CD4-positive, alpha-beta T cell (primary cell): ENCODE measurements at regions not wholly inside any gene's neighbourhood (a gene's known extent, or its start where the extent isn't known, plus 50 kb on each side); places are given as distances from the start of the nearest gene placed in this dataset.

ENCODE experiments used
- ATAC-seq: fragments of 200-7000 bp; cut with Tn5 transposase; one replicate; pipeline ENCODE4 v1.10.0; 2022; ENCODE audit warnings: mild to moderate bottlenecking; ENCODE audit not compliant: poor library complexity
- CTCF ChIA-PET: fragments of 350-600 bp; sonication (Branson Sonifier 250); formaldehyde crosslinking; loops from one replicate; lab custom pipeline; 2021; ENCODE audit warnings: antibody characterized with exemption, inconsistent platforms; lab: Charles Lee
- POLR2A ChIA-PET: fragments of 350-600 bp; sonication (Branson Sonifier 250); formaldehyde crosslinking; loops from one replicate; lab custom pipeline; 2021; ENCODE audit warnings: antibody characterized with exemption, inconsistent platforms; lab: Charles Lee
- DNase-seq, 14 experiments: peaks; one replicate each; pipeline ENCODE4 v3.0.0-alpha.2; 2013 to 2020; ENCODE audit warnings: mixed read lengths in 2 of 14
- H3K27ac ChIP-seq, 2 donors: one replicate each; pipeline versions ENCODE4 v1.5.1 to v1.7.0; 2013; ENCODE audit warnings: low read length in 2 of 2, low read depth in 1 of 2, mild to moderate bottlenecking in 1 of 2
- H3K27me3 ChIP-seq, 2 experiments: 1 replicate in 1 of 2; 2 replicates in 1 of 2; pipeline versions ENCODE4 v1.6.1 to v1.7.0; 2013; ENCODE audit warnings: low read length in 2 of 2, control low read depth in 1 of 2, mild to moderate bottlenecking in 1 of 2, moderate library complexity in 1 of 2; ENCODE audit not compliant: insufficient read depth in 2 of 2, control insufficient read depth in 1 of 2
- H3K36me3 ChIP-seq: one replicate; pipeline ENCODE4 v1.6.1; 2013; ENCODE audit warnings: low read length, control low read depth; ENCODE audit not compliant: insufficient read depth
- H3K4me1 ChIP-seq: one replicate; pipeline ENCODE4 v1.6.1; 2013; ENCODE audit warnings: low read length, control low read depth; ENCODE audit not compliant: insufficient read depth
- H3K4me3 ChIP-seq: one replicate; pipeline ENCODE4 v1.5.1; 2013; ENCODE audit warnings: mild to moderate bottlenecking, low read length, moderate library complexity
- H3K9me3 ChIP-seq, 2 experiments: 1 replicate in 1 of 2; 2 replicates in 1 of 2; pipeline versions ENCODE4 v1.6.1 to v1.7.0; 2013; ENCODE audit warnings: low read length in 2 of 2, mild to moderate bottlenecking in 2 of 2, control low read depth in 1 of 2, moderate library complexity in 1 of 2; ENCODE audit not compliant: control insufficient read depth in 1 of 2, insufficient read depth in 1 of 2
- H3K27ac Mint-ChIP-seq: one replicate; pipeline ENCODE4 v1.8.0; 2020; ENCODE audit warnings: mixed read lengths
- H3K27me3 Mint-ChIP-seq: one replicate; pipeline ENCODE4 v1.8.0; 2021; ENCODE audit warnings: mixed read lengths
- H3K36me3 Mint-ChIP-seq: one replicate; pipeline ENCODE4 v1.8.0; 2021; ENCODE audit warnings: low read depth, mixed read lengths
- H3K4me1 Mint-ChIP-seq: one replicate; pipeline ENCODE4 v1.8.0; 2021; ENCODE audit warnings: low read depth, mixed read lengths
- H3K4me3 Mint-ChIP-seq: one replicate; pipeline ENCODE4 v1.8.0; 2020; ENCODE audit warnings: mild to moderate bottlenecking, mixed read lengths
- H3K9me3 Mint-ChIP-seq: one replicate; pipeline ENCODE4 v1.8.0; 2020; ENCODE audit warnings: mixed read lengths
- intact Hi-C, 2 experiments: fragments of 100-400 bp; cut with DNase I in 1 of 2; cut with micrococcal nuclease in 1 of 2; formaldehyde crosslinking; loops; one replicate each; pipeline versions ENCODE4 v1.15.1 to v1.9.0; 2023 to 2025; cut with DNase I, micrococcal nuclease
- TF ChIP-seq, protein P1 (sequence below): fragments of 200-600 bp; IDR thresholded peaks from one replicate; pipeline ENCODE4 v1.8.0; 2022; ENCODE audit warnings: antibody characterized with exemption, mild to moderate bottlenecking

GRCh38 chr7:69283421-69283820, 314.9 kb upstream of the AUTS2 start:
- no peak for ATAC-seq
- Mint-ChIP-seq H3K27me3 (no peaks in the 10 kb centered on the region), H3K27ac (no peak overlapping the region), H3K36me3 (no peaks in the 10 kb centered on the region), H3K9me3 (peaks cover 6% of the 10 kb centered on the region), H3K4me3 (no peak overlapping the region), H3K4me1 (no peaks in the 10 kb centered on the region)
- Histone ChIP-seq H3K27me3 (no peaks in the 10 kb centered on the region), H3K36me3 (no peaks in the 10 kb centered on the region), H3K4me1 (no peaks in the 10 kb centered on the region), H3K27ac (no peak overlapping the region), H3K4me3 (no peak overlapping the region), H3K9me3 (peaks cover 4 to 17% of the 10 kb centered on the region in 2 experiments)
- POLR2A ChIA-PET = no interaction called here
- DNase-seq = no peak
- TF ChIP-seq, protein P1, sequence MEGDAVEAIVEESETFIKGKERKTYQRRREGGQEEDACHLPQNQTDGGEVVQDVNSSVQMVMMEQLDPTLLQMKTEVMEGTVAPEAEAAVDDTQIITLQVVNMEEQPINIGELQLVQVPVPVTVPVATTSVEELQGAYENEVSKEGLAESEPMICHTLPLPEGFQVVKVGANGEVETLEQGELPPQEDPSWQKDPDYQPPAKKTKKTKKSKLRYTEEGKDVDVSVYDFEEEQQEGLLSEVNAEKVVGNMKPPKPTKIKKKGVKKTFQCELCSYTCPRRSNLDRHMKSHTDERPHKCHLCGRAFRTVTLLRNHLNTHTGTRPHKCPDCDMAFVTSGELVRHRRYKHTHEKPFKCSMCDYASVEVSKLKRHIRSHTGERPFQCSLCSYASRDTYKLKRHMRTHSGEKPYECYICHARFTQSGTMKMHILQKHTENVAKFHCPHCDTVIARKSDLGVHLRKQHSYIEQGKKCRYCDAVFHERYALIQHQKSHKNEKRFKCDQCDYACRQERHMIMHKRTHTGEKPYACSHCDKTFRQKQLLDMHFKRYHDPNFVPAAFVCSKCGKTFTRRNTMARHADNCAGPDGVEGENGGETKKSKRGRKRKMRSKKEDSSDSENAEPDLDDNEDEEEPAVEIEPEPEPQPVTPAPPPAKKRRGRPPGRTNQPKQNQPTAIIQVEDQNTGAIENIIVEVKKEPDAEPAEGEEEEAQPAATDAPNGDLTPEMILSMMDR = no peak
- CTCF ChIA-PET = no interaction called here
- intact Hi-C loops = no loop called here

DNA sequence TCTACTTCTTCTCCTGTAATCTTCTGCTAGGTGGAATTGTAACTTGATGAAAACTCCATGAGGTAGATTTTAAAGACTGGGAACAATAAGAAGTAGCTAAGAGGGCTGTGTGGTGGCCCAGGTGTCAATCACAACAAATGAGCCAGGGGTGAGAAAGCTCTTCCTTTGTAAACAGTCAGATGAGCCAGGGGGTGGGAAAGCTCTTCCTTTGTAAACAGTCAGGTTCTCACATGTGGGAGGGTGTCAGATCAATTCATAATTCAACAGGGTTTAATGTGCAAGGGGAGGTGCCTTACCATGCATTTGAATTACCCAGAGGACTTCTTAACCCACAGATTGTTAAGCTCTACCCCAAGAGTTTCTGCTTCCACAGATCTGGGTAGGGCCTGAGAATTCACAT, 312.4 kb upstream of the AUTS2 start:
- TF ChIP-seq, protein P1 = no peak
- no peak overlapping the region for H3K27ac Mint-ChIP-seq
- ChIA-PET CTCF (interaction anchor here (0.7 kb wide), 1 partner anchor 269 kb away, joined by 3 read pairs; no protein-coding TSS in a partner anchor), POLR2A (no interaction called here)
- H3K27me3 Mint-ChIP-seq = no peaks in the 10 kb centered on the region
- Histone ChIP-seq H3K27ac (no peak overlapping the region), H3K9me3 (peaks cover 4 to 11% of the 10 kb centered on the region in 2 experiments), H3K27me3 (no peaks in the 10 kb centered on the region), H3K4me3 (no peak overlapping the region), H3K4me1 (no peaks in the 10 kb centered on the region), H3K36me3 (no peaks in the 10 kb centered on the region)
- no peaks in the 10 kb centered on the region for H3K4me1 Mint-ChIP-seq
- no peaks in the 10 kb centered on the region for H3K36me3 Mint-ChIP-seq
- no peak for ATAC-seq
- intact Hi-C loops = no loop called here
- H3K4me3 Mint-ChIP-seq = no peak overlapping the region
- DNase-seq = no peak
- peaks cover 4% of the 10 kb centered on the region for H3K9me3 Mint-ChIP-seq

GRCh38 chr7:69295977-69296376, 302.3 kb upstream of the AUTS2 start:
- H3K36me3 Mint-ChIP-seq = no peaks in the 10 kb centered on the region
- Histone ChIP-seq H3K36me3 (no peaks in the 10 kb centered on the region), H3K4me3 (no peak overlapping the region), H3K27me3 (no peaks in the 10 kb centered on the region), H3K4me1 (no peaks in the 10 kb centered on the region), H3K9me3 (peaks cover 0 to 7% of the 10 kb centered on the region in 2 experiments), H3K27ac (no peak overlapping the region)
- ChIA-PET POLR2A (no interaction called here), CTCF (no interaction called here)
- intact Hi-C loops = no loop called here
- H3K27me3 Mint-ChIP-seq = peaks cover 10% of the 10 kb centered on the region
- ATAC-seq (no peak), DNase-seq (no peak)
- H3K4me1 Mint-ChIP-seq = no peaks in the 10 kb centered on the region
- H3K9me3 Mint-ChIP-seq = peaks cover 2% of the 10 kb centered on the region
- no peak overlapping the region for H3K27ac Mint-ChIP-seq
- TF ChIP-seq, protein P1 = no peak
- no peak overlapping the region for H3K4me3 Mint-ChIP-seq
